ENCODE measurements at regions not wholly inside any gene's neighbourhood (a gene's known extent, or its start where the extent isn't known, plus 50 kb on each side); places are given as distances from the start of the nearest gene placed in this dataset.

GRCh38 chr5:125052584-125052983 is 306.1 kb upstream of the ZNF608 start:
- ATAC-seq (ENCODE audit: poor library complexity): no peak
- ChIA-PET CTCF (no interaction called here), POLR2A (no interaction called here)

GRCh38 chr5:125053179-125053578 is 306.7 kb upstream of the ZNF608 start:
- Histone ChIP-seq H3K9me3 (ENCODE audit: control insufficient read depth in 1 of 2, insufficient read depth in 1 of 2, low read length in 2 of 2) (no peaks in the 10 kb centered on the region), H3K4me3 (ENCODE audit: low read length) (no peak overlapping the region), H3K27me3 (ENCODE audit: control insufficient read depth in 1 of 2, insufficient read depth in 2 of 2, low read length in 2 of 2) (no peaks in the 10 kb centered on the region), H3K27ac (ENCODE audit: low read depth in 1 of 2, low read length in 2 of 2) (no peak overlapping the region), H3K36me3 (ENCODE audit: insufficient read depth, low read length) (no peaks in the 10 kb centered on the region), H3K4me1 (ENCODE audit: insufficient read depth, low read length) (no peaks in the 10 kb centered on the region)
- ATAC-seq (ENCODE audit: poor library complexity): no peak
- no peak for DNase-seq
- Mint-ChIP-seq H3K4me1 (ENCODE audit: low read depth) (no peaks in the 10 kb centered on the region), H3K4me3 (no peak overlapping the region), H3K27me3 (no peaks in the 10 kb centered on the region), H3K27ac (no peak overlapping the region), H3K9me3 (no peaks in the 10 kb centered on the region), H3K36me3 (ENCODE audit: low read depth) (no peaks in the 10 kb centered on the region)
- CTCF ChIA-PET: no interaction called here
- no peak for TF ChIP-seq CTCF (IDR thresholded peaks at IDR 0.05)
- POLR2A ChIA-PET: no interaction called here
- intact Hi-C loops (cut with DNase I, micrococcal nuclease): no loop called here

More at GRCh38 chr5:125052584-125052983, 306.1 kb upstream of the ZNF608 start:
- Histone ChIP-seq H3K4me1 (ENCODE audit: insufficient read depth, low read length) (no peaks in the 10 kb centered on the region), H3K4me3 (ENCODE audit: low read length) (no peak overlapping the region), H3K27ac (ENCODE audit: low read depth in 1 of 2, low read length in 2 of 2) (no peak overlapping the region), H3K27me3 (ENCODE audit: control insufficient read depth in 1 of 2, insufficient read depth in 2 of 2, low read length in 2 of 2) (no peaks in the 10 kb centered on the region), H3K9me3 (ENCODE audit: control insufficient read depth in 1 of 2, insufficient read depth in 1 of 2, low read length in 2 of 2) (no peaks in the 10 kb centered on the region), H3K36me3 (ENCODE audit: insufficient read depth, low read length) (no peaks in the 10 kb centered on the region)
- Mint-ChIP-seq H3K4me1 (ENCODE audit: low read depth) (no peaks in the 10 kb centered on the region), H3K4me3 (no peak overlapping the region), H3K27me3 (no peaks in the 10 kb centered on the region), H3K9me3 (no peaks in the 10 kb centered on the region), H3K27ac (no peak overlapping the region), H3K36me3 (ENCODE audit: low read depth) (no peaks in the 10 kb centered on the region)
- no peak for TF ChIP-seq CTCF (IDR thresholded peaks at IDR 0.05)
- no peak for DNase-seq
- intact Hi-C loops (cut with DNase I, micrococcal nuclease): no loop called here

GRCh38 chr5:125054146-125054545 is 307.7 kb upstream of the ZNF608 start:
- no peak for DNase-seq

More at GRCh38 chr5:125054146-125054545, 307.7 kb upstream of the ZNF608 start:
- H3K4me3 Mint-ChIP-seq: no peak overlapping the region
- H3K4me3 ChIP-seq (ENCODE audit: low read length): no peak overlapping the region
- CTCF ChIA-PET: no interaction called here
- H3K9me3 Mint-ChIP-seq: no peaks in the 10 kb centered on the region
- no peak for TF ChIP-seq CTCF (IDR thresholded peaks at IDR 0.05)
- H3K4me1 ChIP-seq (ENCODE audit: insufficient read depth, low read length): no peaks in the 10 kb centered on the region
- no peak overlapping the region for H3K27ac ChIP-seq (ENCODE audit: low read depth in 1 of 2, low read length in 2 of 2)
- no peaks in the 10 kb centered on the region for H3K4me1 Mint-ChIP-seq (ENCODE audit: low read depth)
- POLR2A ChIA-PET: no interaction called here
- ATAC-seq (ENCODE audit: poor library complexity): no peak
- H3K36me3 ChIP-seq (ENCODE audit: insufficient read depth, low read length): no peaks in the 10 kb centered on the region
- intact Hi-C loops (cut with DNase I, micrococcal nuclease): no loop called here
- no peaks in the 10 kb centered on the region for H3K27me3 Mint-ChIP-seq
- no peaks in the 10 kb centered on the region for H3K36me3 Mint-ChIP-seq (ENCODE audit: low read depth)
- no peaks in the 10 kb centered on the region for H3K27me3 ChIP-seq (ENCODE audit: control insufficient read depth in 1 of 2, insufficient read depth in 2 of 2, low read length in 2 of 2)
- H3K27ac Mint-ChIP-seq: no peak overlapping the region
- H3K9me3 ChIP-seq (ENCODE audit: control insufficient read depth in 1 of 2, insufficient read depth in 1 of 2, low read length in 2 of 2): no peaks in the 10 kb centered on the region

Measured in CD4-positive, alpha-beta T cell (primary cell).